ENCODE measurements at regions not wholly inside any gene's neighbourhood (a gene's known extent, or its start where the extent isn't known, plus 50 kb on each side); places are given as distances from the start of the nearest gene placed in this dataset.

DNA sequence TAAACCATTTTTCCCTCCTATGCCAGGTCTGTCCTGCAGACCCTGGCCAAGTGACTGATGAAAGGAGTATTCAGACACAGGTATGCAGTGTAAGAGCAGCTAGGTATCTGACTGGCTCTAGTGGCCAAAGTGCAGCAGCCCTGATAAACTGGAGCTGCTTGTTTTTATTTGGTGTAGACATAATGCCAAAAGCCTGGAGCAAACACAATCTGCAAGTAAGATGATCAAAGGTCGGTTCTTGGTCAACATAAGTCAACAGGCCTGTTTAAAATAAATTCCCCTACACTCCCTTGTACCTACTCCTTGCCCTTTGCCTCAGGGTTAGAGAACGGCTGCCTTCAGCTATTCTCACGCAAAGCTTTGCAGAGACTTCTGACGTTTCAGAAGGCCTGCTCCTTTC lies 1003.1 kb downstream of the ZPLD1 start:
- TF ChIP-seq, protein P1, sequence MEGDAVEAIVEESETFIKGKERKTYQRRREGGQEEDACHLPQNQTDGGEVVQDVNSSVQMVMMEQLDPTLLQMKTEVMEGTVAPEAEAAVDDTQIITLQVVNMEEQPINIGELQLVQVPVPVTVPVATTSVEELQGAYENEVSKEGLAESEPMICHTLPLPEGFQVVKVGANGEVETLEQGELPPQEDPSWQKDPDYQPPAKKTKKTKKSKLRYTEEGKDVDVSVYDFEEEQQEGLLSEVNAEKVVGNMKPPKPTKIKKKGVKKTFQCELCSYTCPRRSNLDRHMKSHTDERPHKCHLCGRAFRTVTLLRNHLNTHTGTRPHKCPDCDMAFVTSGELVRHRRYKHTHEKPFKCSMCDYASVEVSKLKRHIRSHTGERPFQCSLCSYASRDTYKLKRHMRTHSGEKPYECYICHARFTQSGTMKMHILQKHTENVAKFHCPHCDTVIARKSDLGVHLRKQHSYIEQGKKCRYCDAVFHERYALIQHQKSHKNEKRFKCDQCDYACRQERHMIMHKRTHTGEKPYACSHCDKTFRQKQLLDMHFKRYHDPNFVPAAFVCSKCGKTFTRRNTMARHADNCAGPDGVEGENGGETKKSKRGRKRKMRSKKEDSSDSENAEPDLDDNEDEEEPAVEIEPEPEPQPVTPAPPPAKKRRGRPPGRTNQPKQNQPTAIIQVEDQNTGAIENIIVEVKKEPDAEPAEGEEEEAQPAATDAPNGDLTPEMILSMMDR (optimal IDR thresholded peaks at IDR 0.05 in 1 of 3, IDR thresholded peaks at IDR 0.05 in 1 of 3, conservative IDR thresholded peaks at IDR 0.05 in 1 of 3; ENCODE audit: extremely low read depth in 1 of 3, insufficient read depth in 2 of 3, low read length in 3 of 3), result no peak
- TF ChIP-seq EZH2 (IDR thresholded peaks at IDR 0.05; ENCODE audit: low read length), result no peak
